LNCAP (cell line): ENCODE measurements at regions not wholly inside any gene's neighbourhood (a gene's known extent, or its start where the extent isn't known, plus 50 kb on each side); places are given as distances from the start of the nearest gene placed in this dataset.

Source experiments
- CTCF ChIP-seq: fragments of 450-650 bp; IDR thresholded peaks from 2 replicates; pipeline ENCODE4 v1.5.1; 2017; ENCODE audit warnings: mild to moderate bottlenecking

- no peak for TF ChIP-seq CTCF
Observed at GRCh38 chrX:10753116-10753515, 132.7 kb upstream of the MID1 start.

GRCh38 chrX:10754445-10754844 is 134.1 kb upstream of the MID1 start:
- no peak for TF ChIP-seq CTCF

GRCh38 chrX:10755439-10756334 is 135.3 kb upstream of the MID1 start:
- no peak for TF ChIP-seq CTCF

GRCh38 chrX:10756441-10756840 is 136.1 kb upstream of the MID1 start:
- TF ChIP-seq CTCF: no peak

- no peak for TF ChIP-seq CTCF
Observed at GRCh38 chrX:10759141-10759799, 138.9 kb upstream of the MID1 start.

GRCh38 chrX:10761447-10761846 is 141.1 kb upstream of the MID1 start:
- no peak for TF ChIP-seq CTCF

GRCh38 chrX:10769195-10769594 is 148.8 kb upstream of the MID1 start:
- peak; percentile 49; the same call in 1 of the 2 replicates for TF ChIP-seq CTCF
